ENCODE measurements at regions not wholly inside any gene's neighbourhood (a gene's known extent, or its start where the extent isn't known, plus 50 kb on each side); places are given as distances from the start of the nearest gene placed in this dataset.
A peak's percentile ranks its signal among the peaks of the same experiment; 100 is the strongest.

DNA sequence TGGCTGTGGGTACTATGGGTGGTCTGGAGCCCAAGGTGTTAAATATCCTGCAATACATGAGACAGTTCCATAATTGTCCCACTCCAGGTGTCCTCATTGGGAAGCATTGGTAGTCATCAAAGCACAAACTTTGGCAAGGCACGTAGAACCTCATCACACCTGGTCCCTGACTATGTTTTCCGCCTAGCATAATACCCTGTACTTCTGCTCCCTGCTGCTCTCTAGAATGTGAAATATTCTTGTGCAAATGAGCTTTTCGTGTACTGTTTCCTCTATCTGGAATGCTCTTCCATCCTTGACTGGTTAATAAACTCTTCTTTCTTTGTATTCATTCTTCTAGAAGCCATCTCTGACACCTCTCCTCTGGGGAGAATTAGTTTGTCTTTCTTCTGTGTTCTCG is 103.2 kb downstream of the EBLN2 start:
- Mint-ChIP-seq H3K36me3 (ENCODE audit: insufficient read depth in 1 of 3, low read depth in 3 of 3) (peaks cover 0 to 15% (median 3%) of the 10 kb centered on the region in 3 experiments; a peak in 4 of 7 replicates), H3K27me3 (ENCODE audit: low read depth) (peaks cover 4% of the 10 kb centered on the region; the same call in 1 of the 2 replicates), H3K4me3 (no peak overlapping the region), H3K4me1 (peaks cover 10% of the 10 kb centered on the region in 2 experiments), H3K27ac (peak overlapping the region in 1 of 3 experiments; percentile 12; a peak in 1 of 7 replicates), H3K9me3 (peaks cover 8 to 9% of the 10 kb centered on the region in 2 experiments; a peak in 4 of 5 replicates)
- Histone ChIP-seq H4K8ac (replicated peaks; ENCODE audit: insufficient read length, low read depth, low read length) (no peak overlapping the region), H3K23ac (ENCODE audit: insufficient read length, low read depth, low read length) (no peak overlapping the region), H3K79me2 (ENCODE audit: insufficient read depth, low read length) (no peaks in the 10 kb centered on the region), H3K9ac (ENCODE audit: extremely low read depth, insufficient read length, low read length) (no peak overlapping the region), H2BK120ac (ENCODE audit: low read depth, low read length, poor library complexity, severe bottlenecking) (no peak overlapping the region), H3K4me2 (ENCODE audit: insufficient read depth, insufficient read length, low read length) (no peak overlapping the region), H3K18ac (ENCODE audit: insufficient read length, low read depth, low read length) (no peak overlapping the region), H3K14ac (ENCODE audit: insufficient read depth, low read length) (no peak overlapping the region), H2BK15ac (ENCODE audit: low read depth, low read length) (no peak overlapping the region), H3K27ac (ENCODE audit: insufficient read length, low read depth, low read length) (no peak overlapping the region), H3K9me3 (ENCODE audit: control insufficient read depth, low read depth, low read length) (no peaks in the 10 kb centered on the region), H3K4me1 (ENCODE audit: insufficient read depth, low read length) (no peaks in the 10 kb centered on the region), H3K4ac (ENCODE audit: low read depth, low read length) (no peak overlapping the region), H2BK12ac (ENCODE audit: insufficient read length, low read depth, low read length) (no peak overlapping the region), H4K20me1 (ENCODE audit: control insufficient read depth, insufficient read depth, insufficient read length) (no peaks in the 10 kb centered on the region), H3K79me1 (ENCODE audit: insufficient read depth, low read depth, low read length, poor library complexity, severe bottlenecking) (no peaks in the 10 kb centered on the region), H2BK20ac (ENCODE audit: low read depth, low read length, poor library complexity, severe bottlenecking) (no peak overlapping the region), H3K27me3 (ENCODE audit: insufficient read depth, low read length) (no peaks in the 10 kb centered on the region), H2BK5ac (ENCODE audit: insufficient read length, low read length) (no peak overlapping the region), H4K5ac (ENCODE audit: insufficient read length, low read depth, low read length) (no peak overlapping the region), H2AFZ (ENCODE audit: low read length) (no peak overlapping the region), H3K23me2 (ENCODE audit: insufficient read length, low read depth, low read length, poor library complexity, severe bottlenecking) (no peaks in the 10 kb centered on the region), H3K56ac (ENCODE audit: insufficient read length, low read depth, low read length) (no peak overlapping the region), H2AK5ac (ENCODE audit: insufficient read length, low read length) (no peak overlapping the region), H4K91ac (ENCODE audit: insufficient read length, low read depth, low read length) (no peak overlapping the region), H3T11ph (ENCODE audit: low read length) (no peak overlapping the region)
- DNase-seq: no peak
- WGBS (ENCODE audit: extremely low coverage, insufficient read length, low lambda C conversion rate): no CpG with 5 or more reads among the region's 4 CpGs
- TF ChIP-seq, protein P1, sequence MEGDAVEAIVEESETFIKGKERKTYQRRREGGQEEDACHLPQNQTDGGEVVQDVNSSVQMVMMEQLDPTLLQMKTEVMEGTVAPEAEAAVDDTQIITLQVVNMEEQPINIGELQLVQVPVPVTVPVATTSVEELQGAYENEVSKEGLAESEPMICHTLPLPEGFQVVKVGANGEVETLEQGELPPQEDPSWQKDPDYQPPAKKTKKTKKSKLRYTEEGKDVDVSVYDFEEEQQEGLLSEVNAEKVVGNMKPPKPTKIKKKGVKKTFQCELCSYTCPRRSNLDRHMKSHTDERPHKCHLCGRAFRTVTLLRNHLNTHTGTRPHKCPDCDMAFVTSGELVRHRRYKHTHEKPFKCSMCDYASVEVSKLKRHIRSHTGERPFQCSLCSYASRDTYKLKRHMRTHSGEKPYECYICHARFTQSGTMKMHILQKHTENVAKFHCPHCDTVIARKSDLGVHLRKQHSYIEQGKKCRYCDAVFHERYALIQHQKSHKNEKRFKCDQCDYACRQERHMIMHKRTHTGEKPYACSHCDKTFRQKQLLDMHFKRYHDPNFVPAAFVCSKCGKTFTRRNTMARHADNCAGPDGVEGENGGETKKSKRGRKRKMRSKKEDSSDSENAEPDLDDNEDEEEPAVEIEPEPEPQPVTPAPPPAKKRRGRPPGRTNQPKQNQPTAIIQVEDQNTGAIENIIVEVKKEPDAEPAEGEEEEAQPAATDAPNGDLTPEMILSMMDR (conservative IDR thresholded peaks at IDR 0.05): no peak
